Heart left ventricle (tissue), 13 donors: ENCODE measurements at regions not wholly inside any gene's neighbourhood (a gene's known extent, or its start where the extent isn't known, plus 50 kb on each side); places are given as distances from the start of the nearest gene placed in this dataset.

Source experiments
- POLR2A ChIP-seq, 2 donors: fragments of 450-650 bp; IDR thresholded peaks; one replicate each; pipeline ENCODE4 v1.6.1; 2017; ENCODE audit warnings: antibody characterized with exemption in 2 of 2, mild to moderate bottlenecking in 2 of 2, moderate library complexity in 2 of 2
- TF ChIP-seq, protein P1 (sequence below), 12 donors: fragments of 200-600 bp; sonication (generic) in 4 of 12; IDR thresholded peaks; one replicate each; pipeline versions ENCODE4 v1.5.0 to v1.8.0; 2018 to 2022; ENCODE audit warnings: antibody characterized with exemption in 12 of 12, mild to moderate bottlenecking in 5 of 12
- donor health status: ischemic (EF 13 %, LVEDD 7.1; RV severe dilation, severe dysfunction).
- donor health status: DM: no; HTN: yes; CAD: no.
- donor health status: DM: no; HTN: no; CAD: no.
- donor health status: ischemic (EF 25% LVEDD 6.9; RV normal size, moderate dysfunction).
- donor health status: ischemic (EF 25% LVEDD 5.7; RV mildly dilated, moderate dysfunction).
- donor health status: ischemic (EF 35%, LVEDD 5.7; RV mildly dilated, moderate dysfunction).
- donor health status: nonischemic (EF 11% LVEDD 7.7; RV severe dilation, severe dysfunction).
- donor health status: DM: yes; HTN: yes; CAD: no.
- donor health status: PGD.
- donor health status: ischemic (EF 29% LVEDD 5.4; RV normal size, mild dysfunction).
- donor health status: nonischemic (EF 23%, LVEDD 6.1; RV moderate dilation, normal function).

DNA sequence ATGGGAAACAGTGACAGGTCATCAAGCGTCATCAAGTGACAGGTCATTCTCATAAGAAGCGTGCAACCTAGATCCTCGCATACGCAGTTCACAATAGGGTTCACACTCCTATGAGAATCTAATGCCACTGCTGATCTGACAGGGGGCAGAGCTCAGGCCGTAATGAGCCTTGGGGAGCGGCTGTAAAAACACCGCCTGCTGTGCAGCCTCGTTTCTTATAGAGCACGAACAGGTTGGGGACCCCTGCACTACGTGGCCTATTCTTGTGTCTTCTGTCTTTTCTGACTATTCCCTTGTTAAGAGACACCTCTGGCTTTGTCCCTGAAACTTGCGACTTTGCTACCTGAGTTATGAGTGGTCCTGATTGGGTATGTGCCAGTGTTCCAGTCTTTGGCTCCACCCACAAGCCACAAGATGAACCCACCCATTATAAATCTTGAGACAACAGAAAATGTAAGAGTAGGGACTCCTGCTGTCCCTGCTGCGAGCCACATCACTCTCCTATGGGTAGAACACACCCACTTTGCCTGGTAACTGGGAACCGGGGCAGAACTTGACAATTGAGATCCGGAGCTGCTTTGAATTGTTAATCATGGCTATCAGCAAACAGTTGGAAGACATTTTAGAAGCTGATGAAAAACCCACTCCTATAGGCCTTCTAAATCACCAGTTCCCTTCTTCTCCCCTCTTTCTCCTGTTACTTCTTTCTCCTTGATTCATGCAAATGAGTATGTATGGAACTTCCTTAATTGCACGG is 55.8 kb upstream of the EXOC4 start:
- TF ChIP-seq, protein P1, sequence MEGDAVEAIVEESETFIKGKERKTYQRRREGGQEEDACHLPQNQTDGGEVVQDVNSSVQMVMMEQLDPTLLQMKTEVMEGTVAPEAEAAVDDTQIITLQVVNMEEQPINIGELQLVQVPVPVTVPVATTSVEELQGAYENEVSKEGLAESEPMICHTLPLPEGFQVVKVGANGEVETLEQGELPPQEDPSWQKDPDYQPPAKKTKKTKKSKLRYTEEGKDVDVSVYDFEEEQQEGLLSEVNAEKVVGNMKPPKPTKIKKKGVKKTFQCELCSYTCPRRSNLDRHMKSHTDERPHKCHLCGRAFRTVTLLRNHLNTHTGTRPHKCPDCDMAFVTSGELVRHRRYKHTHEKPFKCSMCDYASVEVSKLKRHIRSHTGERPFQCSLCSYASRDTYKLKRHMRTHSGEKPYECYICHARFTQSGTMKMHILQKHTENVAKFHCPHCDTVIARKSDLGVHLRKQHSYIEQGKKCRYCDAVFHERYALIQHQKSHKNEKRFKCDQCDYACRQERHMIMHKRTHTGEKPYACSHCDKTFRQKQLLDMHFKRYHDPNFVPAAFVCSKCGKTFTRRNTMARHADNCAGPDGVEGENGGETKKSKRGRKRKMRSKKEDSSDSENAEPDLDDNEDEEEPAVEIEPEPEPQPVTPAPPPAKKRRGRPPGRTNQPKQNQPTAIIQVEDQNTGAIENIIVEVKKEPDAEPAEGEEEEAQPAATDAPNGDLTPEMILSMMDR (IDR thresholded peaks at IDR 0.05), result no peak
- no peak for TF ChIP-seq POLR2A (IDR thresholded peaks at IDR 0.05)
